ENCODE measurements at regions not wholly inside any gene's neighbourhood (a gene's known extent, or its start where the extent isn't known, plus 50 kb on each side); places are given as distances from the start of the nearest gene placed in this dataset.

DNA sequence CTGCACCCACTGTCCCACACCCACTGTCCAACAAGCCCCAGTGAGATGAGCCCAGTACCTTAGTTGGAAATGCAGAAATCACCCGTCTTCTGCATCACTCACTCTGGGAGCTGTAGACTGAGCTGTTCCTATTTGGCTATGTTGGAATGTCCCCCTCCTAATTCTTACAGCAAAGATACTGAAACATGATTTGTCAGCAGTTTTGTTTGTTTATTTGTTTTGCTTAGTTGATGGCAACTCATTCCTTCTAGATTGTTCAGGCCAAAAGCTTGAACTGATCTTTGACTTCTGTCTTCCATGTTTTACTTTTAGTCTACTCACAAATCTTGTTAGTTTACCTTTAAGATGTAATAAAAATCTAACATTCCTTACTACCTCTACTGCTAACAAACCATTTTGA, 233.6 kb upstream of the MIS18BP1 start:
- TF ChIP-seq, protein P1, sequence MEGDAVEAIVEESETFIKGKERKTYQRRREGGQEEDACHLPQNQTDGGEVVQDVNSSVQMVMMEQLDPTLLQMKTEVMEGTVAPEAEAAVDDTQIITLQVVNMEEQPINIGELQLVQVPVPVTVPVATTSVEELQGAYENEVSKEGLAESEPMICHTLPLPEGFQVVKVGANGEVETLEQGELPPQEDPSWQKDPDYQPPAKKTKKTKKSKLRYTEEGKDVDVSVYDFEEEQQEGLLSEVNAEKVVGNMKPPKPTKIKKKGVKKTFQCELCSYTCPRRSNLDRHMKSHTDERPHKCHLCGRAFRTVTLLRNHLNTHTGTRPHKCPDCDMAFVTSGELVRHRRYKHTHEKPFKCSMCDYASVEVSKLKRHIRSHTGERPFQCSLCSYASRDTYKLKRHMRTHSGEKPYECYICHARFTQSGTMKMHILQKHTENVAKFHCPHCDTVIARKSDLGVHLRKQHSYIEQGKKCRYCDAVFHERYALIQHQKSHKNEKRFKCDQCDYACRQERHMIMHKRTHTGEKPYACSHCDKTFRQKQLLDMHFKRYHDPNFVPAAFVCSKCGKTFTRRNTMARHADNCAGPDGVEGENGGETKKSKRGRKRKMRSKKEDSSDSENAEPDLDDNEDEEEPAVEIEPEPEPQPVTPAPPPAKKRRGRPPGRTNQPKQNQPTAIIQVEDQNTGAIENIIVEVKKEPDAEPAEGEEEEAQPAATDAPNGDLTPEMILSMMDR (conservative IDR thresholded peaks at IDR 0.05): no peak
- no peak for TF ChIP-seq ZFX (IDR thresholded peaks at IDR 0.05)

Measured in C4-2B (cell line).